Pancreas (tissue), 10 donors: ENCODE measurements at regions not wholly inside any gene's neighbourhood (a gene's known extent, or its start where the extent isn't known, plus 50 kb on each side); places are given as distances from the start of the nearest gene placed in this dataset.

Experiments used
- ATAC-seq, 4 donors: fragments of 200-7000 bp; cut with Tn5 transposase; one replicate each; pipeline versions ENCODE4 v1.8.0 to v1.9.1; 2020; ENCODE audit warnings: mild to moderate bottlenecking in 4 of 4, moderate library complexity in 4 of 4
- DNase-seq, 6 donors: peaks; one replicate each; pipeline ENCODE4 v3.0.0-alpha.2; 2020
- FAIRE-seq: peaks from 2 replicates; lab custom pipeline; 2012; peaks lifted over from hg19 to GRCh38; lab: Jason Lieb, UNC
- H3K27ac ChIP-seq, 4 donors: fragments of 200-600 bp; sonication (generic); 1 replicate in 3 of 4; 2 replicates in 1 of 4; pipeline versions ENCODE4 v1.5.0 to v1.8.0; 2020
- H3K27me3 ChIP-seq, 4 donors: fragments of 200-600 bp; one replicate each; pipeline ENCODE4 v1.8.0; 2021
- H3K36me3 ChIP-seq, 3 donors: fragments of 200-600 bp; sonication (generic) in 1 of 3; one replicate each; pipeline versions ENCODE4 v1.5.0 to v1.8.0; 2020 to 2021
- H3K4me1 ChIP-seq, 3 donors: fragments of 200-600 bp; one replicate each; pipeline ENCODE4 v1.8.0; 2021
- H3K4me3 ChIP-seq, 4 donors: fragments of 200-600 bp; sonication (generic) in 2 of 4; one replicate each; pipeline versions ENCODE4 v1.5.0 to v1.8.0; 2020 to 2021
- H3K9me3 ChIP-seq, 4 donors: fragments of 200-600 bp; one replicate each; pipeline ENCODE4 v1.8.0; 2021
- WGBS, 2 donors: extraction: QIAGEN DNeasy Blood & Tissue Kit; methylation state at CpG; one replicate each; pipeline ENCODE4 v1.1.7; 2013; 5-methylcytosine and 5-hydroxymethylcytosine counted together
- intact Hi-C, 3 donors: fragments of 100-400 bp; cut with DNase I; formaldehyde crosslinking; loops; one replicate each; pipeline versions ENCODE4 v1.11.1 to v1.14.2; 2022
- TF ChIP-seq, protein P1 (sequence below), 4 donors: fragments of 200-600 bp; sonication (generic) in 3 of 4; IDR thresholded peaks; one replicate each; pipeline versions ENCODE4 v1.5.0 to v1.8.0; 2021; ENCODE audit warnings: antibody characterized with exemption in 4 of 4
- donor health status: healthy with polysubstance abuse.
- donor health status: DM: no; HTN: no; CAD: no; lungs with moderate emphysema.
- donor health status: DM: no; HTN: no; CAD: no.
- donor health status: control.
- donor health status: control.
- donor health status: Bipolar disorder and iron deficiency.
- donor health status: DM: yes; HTN: yes; CAD: no.
- donor health status: DM: no; HTN: no; CAD: no.
- donor health status: DM: no; HTN: no; CAD: no.
- donor health status: DM: yes; HTN: yes; CAD: no.

DNA sequence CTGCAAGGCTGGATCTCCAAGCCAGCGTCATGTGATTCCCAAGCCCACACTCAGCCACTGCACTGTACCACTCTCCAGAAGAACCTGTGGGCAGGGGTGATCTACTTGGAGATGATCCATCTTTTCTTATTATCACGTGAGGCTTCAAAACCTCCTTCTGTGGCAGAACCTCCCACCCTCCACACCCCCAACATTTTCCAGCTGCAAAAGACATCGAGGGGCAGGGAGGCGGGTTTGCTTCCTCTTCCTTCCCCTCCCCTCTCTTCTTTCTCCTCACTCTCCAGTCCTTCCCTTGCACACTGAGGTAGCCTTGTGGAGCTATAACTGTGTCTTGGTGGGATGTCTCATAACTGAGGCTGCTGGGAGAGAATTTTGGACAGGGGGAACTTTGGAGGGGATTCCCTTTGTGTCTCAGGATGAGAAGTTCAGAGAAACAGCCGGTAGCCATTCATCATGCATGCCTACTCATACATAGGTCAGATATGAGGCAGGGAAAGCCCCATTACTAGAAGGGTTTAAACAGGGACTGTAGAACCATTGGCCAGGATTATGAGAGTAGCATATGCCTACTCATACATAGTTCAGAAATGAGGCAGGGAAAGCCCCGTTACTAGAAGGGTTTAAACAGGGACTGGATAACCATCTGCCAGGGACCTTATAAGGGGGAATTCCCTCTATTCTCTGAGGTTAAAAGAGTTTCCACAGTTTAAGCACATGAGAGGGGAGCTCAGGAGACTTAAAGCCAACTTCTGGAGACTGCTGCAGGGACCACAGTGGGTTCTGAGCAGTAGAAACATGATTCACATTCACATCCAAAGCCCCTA lies 420.7 kb upstream of the CADM1 start:
- intact Hi-C loops: no loop called here
- ATAC-seq (peak in 2 of 4 donors; percentile 13 to 80), FAIRE-seq (no peak), DNase-seq (no peak)
- Histone ChIP-seq H3K27ac (no peak overlapping the region), H3K4me1 (peaks cover 0 to under 1% (median 0%) of the 10 kb centered on the region in 3 donors), H3K36me3 (no peaks in the 10 kb centered on the region), H3K4me3 (no peak overlapping the region), H3K27me3 (peaks cover 0 to 9% (median 0%) of the 10 kb centered on the region in 4 donors), H3K9me3 (no peaks in the 10 kb centered on the region)
- 51 to 68% methylated on average over 6 of the region's 6 CpGs for WGBS, 2 donors
- TF ChIP-seq, protein P1, sequence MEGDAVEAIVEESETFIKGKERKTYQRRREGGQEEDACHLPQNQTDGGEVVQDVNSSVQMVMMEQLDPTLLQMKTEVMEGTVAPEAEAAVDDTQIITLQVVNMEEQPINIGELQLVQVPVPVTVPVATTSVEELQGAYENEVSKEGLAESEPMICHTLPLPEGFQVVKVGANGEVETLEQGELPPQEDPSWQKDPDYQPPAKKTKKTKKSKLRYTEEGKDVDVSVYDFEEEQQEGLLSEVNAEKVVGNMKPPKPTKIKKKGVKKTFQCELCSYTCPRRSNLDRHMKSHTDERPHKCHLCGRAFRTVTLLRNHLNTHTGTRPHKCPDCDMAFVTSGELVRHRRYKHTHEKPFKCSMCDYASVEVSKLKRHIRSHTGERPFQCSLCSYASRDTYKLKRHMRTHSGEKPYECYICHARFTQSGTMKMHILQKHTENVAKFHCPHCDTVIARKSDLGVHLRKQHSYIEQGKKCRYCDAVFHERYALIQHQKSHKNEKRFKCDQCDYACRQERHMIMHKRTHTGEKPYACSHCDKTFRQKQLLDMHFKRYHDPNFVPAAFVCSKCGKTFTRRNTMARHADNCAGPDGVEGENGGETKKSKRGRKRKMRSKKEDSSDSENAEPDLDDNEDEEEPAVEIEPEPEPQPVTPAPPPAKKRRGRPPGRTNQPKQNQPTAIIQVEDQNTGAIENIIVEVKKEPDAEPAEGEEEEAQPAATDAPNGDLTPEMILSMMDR (IDR thresholded peaks at IDR 0.05): no peak

DNA sequence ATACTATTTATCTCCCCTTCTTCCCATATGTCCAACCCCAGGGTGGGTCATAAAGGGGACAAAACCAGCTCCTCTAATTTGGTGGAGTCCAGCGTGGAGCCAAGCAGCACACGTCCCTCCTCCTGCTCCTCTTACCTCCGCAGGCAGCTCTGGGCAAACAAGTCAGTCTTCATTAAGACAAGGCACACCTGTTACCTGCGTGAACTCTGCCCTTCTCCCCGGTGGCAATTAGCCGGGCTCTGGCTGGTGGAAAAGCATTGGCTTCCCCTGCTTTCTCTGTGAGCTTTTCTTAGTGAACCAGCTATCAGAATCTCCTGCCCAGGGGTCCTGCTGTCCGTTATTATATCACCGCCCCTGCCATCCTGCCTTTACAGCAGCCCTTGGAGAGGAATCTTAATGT lies 418.7 kb upstream of the CADM1 start:
- 30 to 47% methylated on average over 8 of the region's 8 CpGs for WGBS, 2 donors
- FAIRE-seq: no peak

GRCh38 chr11:115921986-115922385 lies 417.8 kb upstream of the CADM1 start:
- ATAC-seq: no peak
- intact Hi-C loops: no loop called here
- H3K27ac ChIP-seq: no peak overlapping the region
- H3K36me3 ChIP-seq: no peaks in the 10 kb centered on the region
- peaks cover 0 to 9% (median 0%) of the 10 kb centered on the region in 4 donors for H3K27me3 ChIP-seq
- DNase-seq: no peak
- no peak overlapping the region for H3K4me3 ChIP-seq
- no peak for FAIRE-seq
- 26 to 38% methylated on average over 2 of the region's 2 CpGs for WGBS, 2 donors
- no peaks in the 10 kb centered on the region for H3K9me3 ChIP-seq
- TF ChIP-seq, protein P1 (IDR thresholded peaks at IDR 0.05): no peak
- peaks cover 0 to 5% (median 0%) of the 10 kb centered on the region in 3 donors for H3K4me1 ChIP-seq

More for the DNA sequence above, 418.7 kb upstream of the CADM1 start:
- TF ChIP-seq, protein P1 (IDR thresholded peaks at IDR 0.05): no peak
- no peak overlapping the region for H3K27ac ChIP-seq
- no peaks in the 10 kb centered on the region for H3K36me3 ChIP-seq
- H3K4me1 ChIP-seq: peaks cover 0 to 5% (median 0%) of the 10 kb centered on the region in 3 donors
- H3K27me3 ChIP-seq: peaks cover 0 to 9% (median 0%) of the 10 kb centered on the region in 4 donors
- ATAC-seq: no peak
- DNase-seq: no peak
- H3K9me3 ChIP-seq: no peaks in the 10 kb centered on the region
- no peak overlapping the region for H3K4me3 ChIP-seq
- intact Hi-C loops: no loop called here

- ATAC-seq: no peak
- H3K36me3 ChIP-seq: no peaks in the 10 kb centered on the region
- 55 to 81% methylated on average over 3 of the region's 3 CpGs for WGBS, 2 donors
- FAIRE-seq: no peak
- intact Hi-C loops: no loop called here
- no peak overlapping the region for H3K4me3 ChIP-seq
- H3K27me3 ChIP-seq: peaks cover 0 to 9% (median 0%) of the 10 kb centered on the region in 4 donors
- no peak overlapping the region for H3K27ac ChIP-seq
- H3K4me1 ChIP-seq: peaks cover 0 to 5% (median 0%) of the 10 kb centered on the region in 3 donors
- no peak for DNase-seq
- TF ChIP-seq, protein P1 (IDR thresholded peaks at IDR 0.05): no peak
- H3K9me3 ChIP-seq: no peaks in the 10 kb centered on the region
These were observed 417.3 kb upstream of the CADM1 start for GRCh38 chr11:115921540-115921939.
